GM23338 (cell line): ENCODE measurements at regions not wholly inside any gene's neighbourhood (a gene's known extent, or its start where the extent isn't known, plus 50 kb on each side); places are given as distances from the start of the nearest gene placed in this dataset.
"Not testable (repeated sequence)": the region's sequence is repeated elsewhere in the genome, so short reads cannot be mapped to it uniquely, and the experiment has no call there.

Source experiments
- ATAC-seq: fragments of 200-7000 bp; cut with Tn5 transposase; 3 replicates; pipeline ENCODE4 v1.9.1; 2020
- DNase-seq: peaks from one replicate; pipeline ENCODE4 v3.0.0-alpha.2; 2015; ENCODE audit warnings: low spot score
- H2AFZ ChIP-seq: fragments of 200-600 bp; sonication (generic); 2 replicates; pipeline ENCODE4 v1.8.0; 2016; ENCODE audit warnings: antibody characterized with exemption, mild to moderate bottlenecking, moderate library complexity
- H3F3A ChIP-seq: fragments of 200-600 bp; sonication (generic); replicated peaks from 2 replicates; pipeline ENCODE4 v1.8.0; 2017; ENCODE audit warnings: antibody characterized with exemption, mixed run types, low read depth
- H3K27ac ChIP-seq: fragments of 200-600 bp; sonication (generic); 2 replicates; pipeline ENCODE4 v1.6.1; 2016; ENCODE audit warnings: low read depth
- H3K27me3 ChIP-seq: fragments of 200-600 bp; sonication (generic); 2 replicates; pipeline ENCODE4 v1.8.0; 2016; ENCODE audit warnings: mild to moderate bottlenecking, mixed run types, moderate library complexity; ENCODE audit not compliant: insufficient read depth
- H3K36me3 ChIP-seq: fragments of 200-600 bp; sonication (generic); 2 replicates; pipeline ENCODE4 v1.8.0; 2016; ENCODE audit warnings: mild to moderate bottlenecking; ENCODE audit not compliant: insufficient read depth
- H3K4me1 ChIP-seq: fragments of 200-600 bp; sonication (generic); 2 replicates; pipeline ENCODE4 v1.8.0; 2016; ENCODE audit warnings: mild to moderate bottlenecking, moderate library complexity; ENCODE audit not compliant: insufficient read depth
- H3K4me2 ChIP-seq: fragments of 200-600 bp; sonication (generic); 2 replicates; pipeline ENCODE4 v1.7.1; 2017; ENCODE audit warnings: mixed run types
- H3K4me3 ChIP-seq: fragments of 200-600 bp; sonication (generic); 2 replicates; pipeline ENCODE4 v1.6.1; 2016; ENCODE audit warnings: mixed run types
- H3K79me2 ChIP-seq: fragments of 200-600 bp; sonication (generic); replicated peaks from 2 replicates; pipeline ENCODE4 v1.8.0; 2017; ENCODE audit warnings: mild to moderate bottlenecking; ENCODE audit not compliant: insufficient read depth
- H3K9me2 ChIP-seq: fragments of 200-600 bp; sonication (generic); 2 replicates; pipeline ENCODE4 v1.8.0; 2017; ENCODE audit not compliant: insufficient read depth
- H4K20me1 ChIP-seq: fragments of 200-600 bp; sonication (generic); replicated peaks from 2 replicates; pipeline ENCODE4 v1.8.0; 2017; ENCODE audit warnings: mild to moderate bottlenecking; ENCODE audit not compliant: insufficient read depth
- H3K27ac Mint-ChIP-seq: 2 replicates; pipeline ENCODE4 v1.8.0; 2020; ENCODE audit warnings: inconsistent platforms, mild to moderate bottlenecking, moderate library complexity, mixed read lengths
- H3K27me3 Mint-ChIP-seq: 3 replicates; pipeline ENCODE4 v1.8.0; 2022; ENCODE audit warnings: low read depth, mild to moderate bottlenecking, moderate library complexity, mixed read lengths, inconsistent platforms; ENCODE audit not compliant: insufficient read depth, poor library complexity
- H3K36me3 Mint-ChIP-seq: 3 replicates; pipeline ENCODE4 v1.8.0; 2021; ENCODE audit warnings: low read depth, mild to moderate bottlenecking, inconsistent platforms, moderate library complexity, mixed read lengths
- H3K4me1 Mint-ChIP-seq: 3 replicates; pipeline ENCODE4 v1.8.0; 2020; ENCODE audit warnings: mild to moderate bottlenecking, inconsistent platforms, mixed read lengths
- H3K4me3 Mint-ChIP-seq: 3 replicates; pipeline ENCODE4 v1.8.0; 2021; ENCODE audit warnings: moderate library complexity, mild to moderate bottlenecking, inconsistent platforms, mixed read lengths
- H3K9me3 Mint-ChIP-seq: 3 replicates; pipeline ENCODE4 v1.8.0; 2020; ENCODE audit warnings: moderate library complexity, mild to moderate bottlenecking, inconsistent platforms, mixed read lengths
- ETS1 ChIP-seq: IDR thresholded peaks from 2 replicates; pipeline ENCODE4 v1.6.1; 2016; ENCODE audit warnings: antibody characterized with exemption
- EZH2phosphoT487 ChIP-seq: fragments of 200-600 bp; sonication (generic); IDR thresholded peaks from one replicate; pipeline ENCODE4 v1.8.1; 2018; ENCODE audit warnings: antibody characterized with exemption; ENCODE audit not compliant: unreplicated experiment
- JUNB ChIP-seq: IDR thresholded peaks from one replicate; pipeline ENCODE4 v1.6.1; 2016; ENCODE audit warnings: antibody characterized with exemption; ENCODE audit not compliant: unreplicated experiment
- NANOG ChIP-seq: IDR thresholded peaks from 2 replicates; pipeline ENCODE4 v1.6.1; 2016; ENCODE audit warnings: antibody characterized with exemption, borderline replicate concordance
- POLR2AphosphoS5 ChIP-seq: IDR thresholded peaks from 2 replicates; pipeline ENCODE4 v1.6.1; 2016; ENCODE audit warnings: antibody characterized with exemption, low read depth

DNA sequence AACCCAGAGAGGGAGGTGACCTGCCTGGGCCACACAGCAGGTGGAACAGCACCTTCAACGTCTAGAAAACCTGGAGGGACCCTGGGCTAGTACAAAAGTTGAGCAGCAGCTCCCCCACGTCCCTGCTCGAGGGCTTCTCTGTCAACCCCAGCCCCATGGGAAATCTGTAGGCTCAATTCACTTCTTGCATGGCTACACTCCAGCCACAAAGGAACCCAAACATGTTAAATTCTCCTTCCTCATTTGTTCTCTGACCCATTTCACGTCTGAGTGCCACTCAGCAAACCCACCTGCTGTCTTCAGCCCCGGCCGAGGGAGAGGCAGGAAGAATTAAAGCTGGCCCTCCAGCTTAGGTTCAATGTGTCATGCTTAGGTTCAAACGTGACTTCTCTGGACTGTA is 418.5 kb downstream of the MIAT start:
- no peaks in the 10 kb centered on the region for H3K4me1 ChIP-seq
- Mint-ChIP-seq H3K27me3 (peaks cover 2% of the 10 kb centered on the region), H3K9me3 (no peaks in the 10 kb centered on the region), H3K4me1 (no peaks in the 10 kb centered on the region), H3K36me3 (no peaks in the 10 kb centered on the region), H3K27ac (no peak overlapping the region), H3K4me3 (no peak overlapping the region)
- TF ChIP-seq EZH2phosphoT487: no peak
- H4K20me1 ChIP-seq: peaks cover 5% of the 10 kb centered on the region
- H2AFZ ChIP-seq: no peak overlapping the region
- H3K79me2 ChIP-seq: no peaks in the 10 kb centered on the region
- no peak overlapping the region for H3K4me3 ChIP-seq
- no peak overlapping the region for H3K4me2 ChIP-seq
- DNase-seq (no peak), ATAC-seq (no peak)
- H3K27ac ChIP-seq: no peak overlapping the region
- no peaks in the 10 kb centered on the region for H3K27me3 ChIP-seq
- no peaks in the 10 kb centered on the region for H3K9me2 ChIP-seq
- no peaks in the 10 kb centered on the region for H3F3A ChIP-seq
- no peaks in the 10 kb centered on the region for H3K36me3 ChIP-seq

DNA sequence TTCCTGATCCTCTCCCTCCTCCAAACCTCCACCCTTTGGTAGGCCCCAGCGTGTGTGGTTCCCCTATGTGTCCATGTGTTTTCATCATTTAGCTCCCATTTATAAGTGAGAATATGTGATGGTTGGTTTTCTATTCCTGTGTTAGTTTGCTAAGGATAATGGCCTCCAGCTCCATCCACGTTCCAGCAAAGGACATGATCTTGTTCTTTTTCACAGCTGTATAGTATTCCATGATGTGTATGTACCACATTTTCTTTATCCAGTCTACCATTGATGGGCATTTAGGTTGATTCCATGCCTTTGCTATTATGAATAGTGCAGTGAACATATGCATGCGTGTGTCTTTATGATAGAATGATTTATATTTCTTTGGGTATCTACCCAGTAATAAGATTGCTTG is 420.7 kb downstream of the MIAT start:
- H3K4me3 Mint-ChIP-seq, H3K36me3 Mint-ChIP-seq, H3K27ac ChIP-seq: not testable (repeated sequence)

GRCh38 chr22:27080036-27080578 is 422.7 kb downstream of the MIAT start:
- Histone ChIP-seq H3K4me3 (no peak overlapping the region), H3K27me3 (no peaks in the 10 kb centered on the region), H2AFZ (no peak overlapping the region), H3F3A (no peaks in the 10 kb centered on the region), H3K4me2 (no peak overlapping the region), H3K9me2 (no peaks in the 10 kb centered on the region), H3K4me1 (no peaks in the 10 kb centered on the region; the same call in 1 of the 2 replicates), H4K20me1 (peaks cover 5% of the 10 kb centered on the region; the same call in 1 of the 2 replicates), H3K27ac (no peak overlapping the region), H3K36me3 (no peaks in the 10 kb centered on the region), H3K79me2 (no peaks in the 10 kb centered on the region)
- TF ChIP-seq JUNB: no peak
- Mint-ChIP-seq H3K9me3 (no peaks in the 10 kb centered on the region), H3K27ac (no peak overlapping the region), H3K4me3 (no peak overlapping the region), H3K36me3 (no peaks in the 10 kb centered on the region), H3K27me3 (no peaks in the 10 kb centered on the region), H3K4me1 (peaks cover 10% of the 10 kb centered on the region)
- DNase-seq (no peak), ATAC-seq (no peak)

More for the DNA sequence above, 420.7 kb downstream of the MIAT start:
- H3K36me3 ChIP-seq, H3K27me3 ChIP-seq, H3K4me2 ChIP-seq, H3K9me2 ChIP-seq, H3K27me3 Mint-ChIP-seq, H3K4me1 ChIP-seq, H3K9me3 Mint-ChIP-seq, H3F3A ChIP-seq, ATAC-seq, H2AFZ ChIP-seq, DNase-seq, H3K79me2 ChIP-seq, H3K4me1 Mint-ChIP-seq, H3K27ac Mint-ChIP-seq, H3K4me3 ChIP-seq, H4K20me1 ChIP-seq: not testable (repeated sequence)

- no peaks in the 10 kb centered on the region for H3K27me3 Mint-ChIP-seq
- no peak overlapping the region for H3K4me2 ChIP-seq
- no peak overlapping the region for H3K27ac Mint-ChIP-seq
- peaks cover 18% of the 10 kb centered on the region for H3K4me1 Mint-ChIP-seq
- H4K20me1 ChIP-seq: peaks cover 5% of the 10 kb centered on the region; the same call in 1 of the 2 replicates
- H3K36me3 ChIP-seq: no peaks in the 10 kb centered on the region
- DNase-seq: no peak
- H3K27me3 ChIP-seq: no peaks in the 10 kb centered on the region
- no peaks in the 10 kb centered on the region for H3K79me2 ChIP-seq
- no peak overlapping the region for H3K4me3 ChIP-seq
- peak; percentile 63 for ATAC-seq
- no peaks in the 10 kb centered on the region for H3F3A ChIP-seq
- H3K36me3 Mint-ChIP-seq: no peaks in the 10 kb centered on the region
- no peak overlapping the region for H2AFZ ChIP-seq
- H3K4me3 Mint-ChIP-seq: no peak overlapping the region
- H3K9me2 ChIP-seq: no peaks in the 10 kb centered on the region
- no peak overlapping the region for H3K27ac ChIP-seq
- H3K4me1 ChIP-seq: peaks cover 4% of the 10 kb centered on the region
- no peaks in the 10 kb centered on the region for H3K9me3 Mint-ChIP-seq
- no peak for TF ChIP-seq ETS1
- TF ChIP-seq POLR2AphosphoS5: no peak
- TF ChIP-seq NANOG: no peak
These were observed 423.5 kb downstream of the MIAT start for GRCh38 chr22:27080863-27081262.
